ENCODE measurements at regions not wholly inside any gene's neighbourhood (a gene's known extent, or its start where the extent isn't known, plus 50 kb on each side); places are given as distances from the start of the nearest gene placed in this dataset.

DNA sequence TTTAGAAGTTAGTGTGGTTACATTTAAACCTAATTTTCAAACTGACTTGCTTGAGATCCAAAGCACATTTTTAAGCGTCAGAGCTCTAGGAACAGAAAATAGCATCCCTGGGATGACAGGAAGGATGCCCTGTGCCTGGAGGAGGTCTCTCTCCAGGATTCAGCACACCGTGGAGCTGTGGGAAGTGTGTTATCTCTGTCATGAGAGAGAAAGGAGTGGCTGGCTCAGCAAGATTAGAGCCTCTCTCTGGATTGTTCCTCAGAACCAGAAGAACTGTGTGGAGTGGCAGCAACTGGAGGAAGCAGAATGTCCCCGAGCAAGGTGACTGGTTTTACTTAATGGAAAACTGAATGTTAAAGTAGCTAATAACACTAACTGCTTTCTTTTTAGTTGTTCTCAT, 233.6 kb upstream of the TGFBR2 start:
- no peak for DNase-seq

GRCh38 chr3:30384546-30385072, 221.8 kb upstream of the TGFBR2 start:
- DNase-seq, result no peak

DNA sequence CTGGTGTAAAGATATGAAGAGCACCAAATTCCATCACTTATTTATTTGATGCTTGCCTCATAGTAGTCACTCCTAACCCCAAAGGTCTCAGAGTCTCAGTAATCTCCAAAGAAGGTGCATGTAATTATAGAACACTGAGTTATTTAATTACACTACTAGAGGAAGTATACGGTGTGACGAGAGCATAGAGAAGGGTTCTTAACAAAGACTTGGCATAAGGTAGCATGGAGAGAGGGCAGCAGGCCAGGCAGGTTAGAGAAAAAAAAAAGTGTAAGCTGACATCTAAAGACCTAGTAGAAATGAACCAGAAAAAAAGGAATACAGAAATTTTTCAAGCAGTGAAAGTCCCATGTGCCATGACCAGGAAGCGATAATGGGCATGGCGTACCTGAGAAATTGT, 213.3 kb upstream of the TGFBR2 start:
- no peak for DNase-seq

DNA sequence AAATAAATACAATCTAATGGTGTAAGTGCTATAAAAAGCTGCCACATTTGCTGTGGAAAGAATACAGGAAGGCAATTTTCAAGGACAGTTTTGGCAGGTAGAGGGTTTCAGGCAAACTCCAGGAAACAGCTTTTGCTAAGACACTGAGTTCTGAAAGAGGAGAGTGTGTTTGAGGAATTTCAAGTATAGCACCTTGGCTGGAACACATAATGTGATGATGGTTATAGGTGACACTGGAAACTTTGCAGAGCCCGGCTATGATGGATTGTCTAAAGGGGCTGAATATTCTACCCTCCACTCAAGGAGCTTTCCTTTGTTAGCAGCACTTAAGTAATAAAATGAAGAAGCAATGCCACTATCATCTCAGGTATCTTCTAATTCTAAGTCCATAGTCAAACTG, 209.4 kb upstream of the TGFBR2 start:
- no peak for DNase-seq

GRCh38 chr3:30399394-30400181, 206.8 kb upstream of the TGFBR2 start:
- peak; percentile 13 for DNase-seq

DNA sequence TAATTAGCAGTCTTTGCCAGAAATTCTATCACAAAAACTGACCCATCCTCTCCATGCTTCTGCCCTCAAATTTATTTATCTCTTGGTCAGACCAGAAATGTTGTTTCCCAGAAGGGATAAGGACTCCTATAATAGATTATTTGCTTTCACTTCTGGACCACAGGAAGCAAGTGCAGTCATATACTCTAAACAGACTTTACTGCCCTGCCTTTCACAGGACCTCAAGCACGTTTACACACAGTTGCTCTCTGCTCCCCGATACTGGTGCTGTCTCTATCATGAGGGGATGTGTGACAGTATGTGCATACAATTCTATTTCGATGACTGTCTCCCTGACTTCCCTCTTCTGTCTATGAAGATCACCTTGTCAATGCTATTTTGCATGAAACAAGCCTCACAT, 205.5 kb upstream of the TGFBR2 start:
- no peak for DNase-seq

GRCh38 chr3:30401971-30402370, 204.4 kb upstream of the TGFBR2 start:
- DNase-seq, result peak; percentile 29

DNA sequence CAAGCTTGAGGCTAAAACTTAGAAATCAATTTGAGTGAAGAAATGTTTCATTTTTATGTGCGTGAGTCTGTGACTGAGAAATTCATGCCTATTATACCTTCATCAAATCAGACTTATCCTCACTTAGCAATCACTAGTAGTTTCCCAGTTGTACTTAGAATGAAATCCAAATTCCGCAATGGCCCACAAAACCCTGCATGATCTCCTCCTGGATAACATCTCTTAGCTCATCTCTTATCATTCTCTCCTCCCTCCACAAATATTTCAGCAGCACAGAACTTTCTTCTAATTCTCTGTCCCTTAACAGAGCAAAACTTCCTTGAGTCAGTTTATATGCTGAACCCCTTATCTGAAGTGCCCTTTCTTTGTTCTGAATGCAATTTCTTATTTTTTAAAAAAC, 198.8 kb upstream of the TGFBR2 start:
- DNase-seq, result no peak

GRCh38 chr3:30408105-30408557, 198.3 kb upstream of the TGFBR2 start:
- DNase-seq, result no peak

GRCh38 chr3:30418443-30418842, 188.0 kb upstream of the TGFBR2 start:
- peak; percentile 43 for DNase-seq

DNA sequence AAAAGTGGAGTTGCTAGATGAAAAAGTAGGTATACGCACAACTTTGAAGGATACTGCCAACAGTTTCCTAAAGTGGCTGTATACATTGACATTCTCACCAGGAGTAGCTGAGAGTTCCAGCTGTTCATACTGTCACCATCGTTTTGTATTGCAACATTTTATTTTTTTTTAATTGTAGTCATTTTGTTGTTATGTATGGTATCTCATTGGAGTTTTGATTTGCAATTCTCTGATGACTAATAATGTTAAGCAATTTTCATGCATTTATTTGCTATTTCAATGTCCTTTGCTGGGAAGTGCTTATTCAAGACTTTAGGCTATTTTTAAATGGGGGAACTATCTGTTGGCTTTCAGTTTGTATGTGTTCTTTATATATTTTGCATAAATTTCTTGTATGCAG, 185.1 kb upstream of the TGFBR2 start:
- peak; percentile 78 for DNase-seq

DNA sequence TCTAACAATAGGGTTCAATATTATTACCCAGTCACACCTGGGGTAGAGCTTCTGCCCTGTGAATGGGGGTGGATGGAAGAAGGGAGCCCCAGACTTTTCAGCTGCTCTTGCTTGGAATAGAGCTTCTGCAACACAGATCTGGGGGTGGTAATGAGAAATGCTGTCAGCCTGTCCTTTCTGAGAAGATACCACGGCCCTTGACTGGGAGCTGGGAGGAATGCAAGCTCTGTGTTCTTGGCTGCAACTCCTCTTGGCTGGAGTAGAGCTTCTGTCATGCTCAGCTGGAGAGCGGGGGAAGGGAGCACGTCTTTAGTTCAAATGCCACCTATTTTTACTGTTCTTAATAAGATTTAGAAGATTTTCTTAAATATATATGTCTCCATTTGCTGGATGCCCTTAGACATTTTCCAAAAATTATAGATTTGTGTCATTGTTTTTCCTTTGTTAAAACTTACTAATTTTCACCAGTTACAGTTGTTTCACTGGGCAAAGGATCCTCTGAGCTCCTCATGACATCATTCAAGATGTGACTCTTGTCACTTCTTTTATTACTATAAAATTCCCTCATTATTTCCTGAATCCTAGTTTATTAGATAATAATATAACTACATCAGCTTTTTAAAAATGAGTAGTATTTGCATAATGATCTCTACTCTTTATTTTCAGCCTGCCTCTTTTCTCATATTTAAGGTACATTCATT, 180.0 kb upstream of the TGFBR2 start:
- peak; percentile 58 for DNase-seq

GRCh38 chr3:30428251-30428650, 178.2 kb upstream of the TGFBR2 start:
- peak; percentile 72 for DNase-seq

DNA sequence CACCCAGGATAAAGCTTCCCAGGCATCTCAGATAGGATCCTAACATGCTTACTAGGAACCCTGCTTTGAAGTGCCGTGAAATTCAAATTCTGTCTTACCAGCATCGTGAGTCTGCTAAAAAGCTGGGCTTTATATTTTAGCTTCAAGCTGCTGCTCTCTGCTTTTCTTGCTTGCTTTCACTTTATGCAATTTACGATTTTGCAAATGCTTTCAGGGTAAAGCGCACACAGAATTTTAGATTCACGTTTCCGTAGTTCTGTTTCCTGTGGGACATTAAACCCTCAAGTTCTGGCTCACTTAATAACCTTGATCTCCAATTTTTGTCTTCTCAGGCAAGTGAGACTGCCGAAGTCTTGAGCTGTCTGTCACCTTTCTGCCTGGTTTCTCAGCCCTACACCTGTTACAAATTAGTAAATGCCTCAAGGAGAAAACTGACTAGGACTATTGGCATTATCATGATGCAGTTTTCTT, 170.5 kb upstream of the TGFBR2 start:
- DNase-seq, result peak; percentile 31

GRCh38 chr3:30437171-30437601, 169.2 kb upstream of the TGFBR2 start:
- peak; percentile 76 for DNase-seq

- no peak for DNase-seq
These were observed 168.3 kb upstream of the TGFBR2 start for GRCh38 chr3:30438126-30438525.

- no peak for DNase-seq
These were observed 166.8 kb upstream of the TGFBR2 start for GRCh38 chr3:30439451-30440053.

DNA sequence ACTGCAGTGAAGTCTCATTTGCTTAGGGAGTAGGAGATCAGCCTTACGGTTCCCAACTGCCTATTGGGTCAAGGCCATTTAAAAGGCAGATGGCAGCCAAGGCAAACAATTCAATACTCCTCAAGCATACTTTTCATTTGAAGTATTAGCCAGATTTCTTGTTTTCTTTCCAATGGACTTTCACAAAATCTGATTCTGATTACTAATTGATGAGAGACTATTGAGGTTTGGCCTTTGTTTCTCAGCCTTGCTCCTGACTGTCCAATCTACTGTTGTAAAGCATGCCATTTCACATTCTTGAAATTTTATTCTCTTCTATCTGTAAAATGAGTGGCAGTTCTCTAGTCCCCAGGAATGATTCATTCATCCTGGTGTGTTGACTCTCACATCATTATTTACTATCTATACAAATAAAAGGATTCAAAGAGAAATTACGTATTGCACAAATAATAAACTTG, 166.2 kb upstream of the TGFBR2 start:
- peak; percentile 52 for DNase-seq

DNA sequence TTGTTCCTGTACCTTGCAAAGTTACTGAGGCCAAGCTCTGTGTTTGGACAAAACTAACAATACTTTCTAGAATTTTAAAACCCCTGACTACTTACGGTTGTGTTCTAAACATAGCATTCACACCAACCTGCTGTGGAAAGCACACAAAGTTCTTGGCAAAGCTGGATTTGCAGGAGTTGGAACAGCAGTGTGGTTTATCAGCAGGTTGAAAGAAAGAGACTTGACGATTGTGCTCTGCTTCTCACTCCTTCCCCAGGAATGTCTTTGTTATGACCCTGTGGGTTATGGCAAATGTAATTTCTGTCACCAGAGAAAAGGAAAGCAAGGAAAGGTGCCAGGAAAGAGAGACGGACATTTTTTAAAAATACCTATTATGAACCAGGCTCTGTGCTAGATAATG, 165.5 kb upstream of the TGFBR2 start:
- no peak for DNase-seq

DNA sequence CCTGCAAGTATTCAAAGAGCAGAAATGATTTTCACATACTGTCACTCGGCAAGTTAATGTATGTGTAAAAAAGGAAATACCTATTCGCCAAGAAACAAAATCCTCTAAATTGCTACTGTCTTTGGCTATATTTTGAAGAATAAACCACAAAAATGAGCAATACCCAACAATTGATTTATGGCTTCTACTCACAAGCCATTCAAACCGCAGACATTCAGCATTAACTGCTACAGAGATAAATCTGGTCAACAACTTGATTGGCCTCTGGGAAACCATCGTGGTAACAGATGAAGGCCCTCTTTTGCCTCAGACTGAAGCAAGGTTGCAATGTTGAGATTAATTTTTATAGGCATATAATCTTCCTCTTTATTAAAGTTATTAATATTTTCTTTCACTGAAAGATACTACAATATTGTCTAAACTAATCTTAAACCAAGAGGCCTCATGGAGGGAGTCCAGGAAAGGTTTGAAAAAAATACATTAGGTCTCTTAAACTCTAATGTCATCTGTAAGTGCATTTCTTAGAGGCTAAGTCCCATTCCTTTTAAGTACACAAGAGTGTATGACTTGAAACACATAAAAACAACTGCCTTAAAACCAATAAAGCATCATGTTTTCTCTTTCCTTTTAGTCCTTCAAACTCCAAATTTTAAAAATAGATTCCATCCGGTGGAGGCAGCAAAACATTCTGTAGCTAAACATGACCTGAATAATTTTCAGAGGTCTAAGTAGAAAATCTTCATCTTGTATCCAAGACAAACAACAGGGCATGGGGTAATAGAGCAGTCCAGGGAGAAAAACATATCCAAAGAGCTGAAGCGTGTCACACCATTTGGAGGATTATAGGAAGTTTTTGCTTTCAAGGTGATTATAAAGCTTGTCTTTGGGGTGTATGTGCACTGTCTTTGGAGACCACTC, 162.4 kb upstream of the TGFBR2 start:
- DNase-seq, result peak; percentile 93

DNA sequence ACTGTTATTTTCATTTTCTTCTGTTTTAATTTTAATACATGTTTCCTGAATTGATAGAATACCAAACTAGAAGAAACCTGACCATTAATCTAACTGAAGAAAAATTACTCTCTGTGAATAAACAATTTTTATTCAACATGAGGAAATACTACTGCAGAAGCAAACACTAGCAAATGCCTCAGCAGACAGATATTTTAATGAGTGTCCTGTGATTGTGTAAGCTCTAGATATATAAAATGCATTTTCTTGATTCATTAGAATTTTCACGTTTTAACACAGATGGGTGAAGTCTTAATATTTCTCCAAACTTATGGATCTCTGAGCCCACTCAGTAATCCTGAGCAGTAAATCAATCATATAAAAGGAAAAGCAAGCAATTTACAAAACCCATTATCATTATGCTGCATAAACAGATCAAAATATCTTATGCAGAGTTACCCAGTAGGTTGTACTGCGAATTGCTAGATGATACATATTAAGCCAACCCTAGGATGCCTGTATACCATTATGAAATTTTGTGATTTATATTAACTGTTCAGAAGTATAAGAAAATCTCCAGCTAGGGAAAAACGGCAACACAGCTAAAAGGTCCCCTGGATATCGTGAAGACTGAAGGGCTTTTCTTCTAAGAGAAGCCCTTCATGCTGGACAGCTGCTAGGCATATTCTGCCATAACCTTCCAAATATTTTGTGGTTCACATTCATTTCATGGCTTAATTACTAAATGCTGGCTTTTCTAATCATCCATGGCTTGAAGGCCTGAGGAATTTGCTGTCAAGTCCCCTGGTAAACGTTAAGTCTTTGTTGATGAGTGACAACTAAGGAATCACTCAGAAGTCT, 157.7 kb upstream of the TGFBR2 start:
- peak; percentile 70 for DNase-seq
